Liver (tissue), 3 donors: ENCODE measurements at regions not wholly inside any gene's neighbourhood (a gene's known extent, or its start where the extent isn't known, plus 50 kb on each side); places are given as distances from the start of the nearest gene placed in this dataset.

Experiments used
- ATF3 ChIP-seq: IDR thresholded peaks from 2 replicates; pipeline ENCODE4 v1.6.1; 2016; ENCODE audit warnings: antibody characterized with exemption
- CTCF ChIP-seq: fragments of 150-350 bp; IDR thresholded peaks from 2 replicates; pipeline ENCODE4 v1.5.1; 2017; ENCODE audit warnings: improper control_type of control experiment, low read depth, low read length; ENCODE audit not compliant: missing input control
- EGR1 ChIP-seq, 2 donors: IDR thresholded peaks; 2 replicates each; pipeline ENCODE4 v1.6.1; 2016 to 2018; ENCODE audit warnings: antibody characterized with exemption in 2 of 2, low read depth in 2 of 2
- HNF4A ChIP-seq, 2 donors: conservative IDR thresholded peaks; 2 replicates each; pipeline ENCODE4 v1.6.1; 2016; ENCODE audit warnings: antibody characterized with exemption in 2 of 2, mild to moderate bottlenecking in 2 of 2
- JUND ChIP-seq, 2 donors: IDR thresholded peaks; 2 replicates each; pipeline ENCODE4 v1.6.1; 2016; ENCODE audit warnings: antibody characterized with exemption in 2 of 2
- REST ChIP-seq: IDR thresholded peaks from 2 replicates; pipeline ENCODE4 v1.6.1; 2016; ENCODE audit warnings: antibody characterized with exemption, mild to moderate bottlenecking
- TAF1 ChIP-seq: conservative IDR thresholded peaks from 2 replicates; pipeline ENCODE4 v1.6.1; 2016; ENCODE audit warnings: antibody characterized with exemption, mild to moderate bottlenecking
- YY1 ChIP-seq: IDR thresholded peaks from 2 replicates; pipeline ENCODE4 v1.6.1; 2016; ENCODE audit warnings: antibody characterized with exemption, mild to moderate bottlenecking
- donor health status: healthy.
- donor health status: healthy.

- TF ChIP-seq CTCF, result no peak
- no peak for TF ChIP-seq YY1
- TF ChIP-seq REST, result no peak
- TF ChIP-seq TAF1, result no peak
- no peak for TF ChIP-seq EGR1 (IDR thresholded peaks at IDR 0.05; ENCODE audit: low read depth in 2 of 2)
- no peak for TF ChIP-seq JUND (IDR thresholded peaks at IDR 0.05)
- no peak for TF ChIP-seq HNF4A (conservative IDR thresholded peaks at IDR 0.05)
- TF ChIP-seq ATF3, result no peak
Measured at GRCh38 chr22:27655582-27656185, 145.9 kb downstream of the MN1 start.
